ENCODE measurements at regions not wholly inside any gene's neighbourhood (a gene's known extent, or its start where the extent isn't known, plus 50 kb on each side); places are given as distances from the start of the nearest gene placed in this dataset.

- 88 to 96% methylated on average over 1 of the region's 1 CpG for WGBS, 2 donors
- peaks cover 0 to 8% of the 10 kb centered on the region in 2 donors for H3K4me1 ChIP-seq (ENCODE audit: control insufficient read depth in 2 of 2, insufficient read depth in 2 of 2, low read length in 1 of 2)
- H3K27ac ChIP-seq (ENCODE audit: low read depth in 2 of 2, low read length in 1 of 2), result no peak overlapping the region
- no peak overlapping the region for H3K4me3 ChIP-seq (ENCODE audit: low read depth in 1 of 2, low read length in 2 of 2)
- H3K36me3 ChIP-seq (ENCODE audit: control insufficient read depth in 2 of 2, insufficient read depth in 2 of 2, low read length in 1 of 2), result no peaks in the 10 kb centered on the region
- no peaks in the 10 kb centered on the region for H3K27me3 ChIP-seq (ENCODE audit: control insufficient read depth in 1 of 2, insufficient read depth in 2 of 2, low read length in 2 of 2)
- H3K9me3 ChIP-seq (ENCODE audit: control insufficient read depth in 2 of 2, insufficient read depth in 1 of 2, low read depth in 1 of 2, low read length in 1 of 2), result no peaks in the 10 kb centered on the region
Measured at GRCh38 chr7:30231271-30231670, 53.1 kb upstream of the ZNRF2 start.

- Histone ChIP-seq H3K9me3 (ENCODE audit: control insufficient read depth in 2 of 2, insufficient read depth in 1 of 2, low read depth in 1 of 2, low read length in 1 of 2) (no peaks in the 10 kb centered on the region), H3K27me3 (ENCODE audit: control insufficient read depth in 1 of 2, insufficient read depth in 2 of 2, low read length in 2 of 2) (no peaks in the 10 kb centered on the region), H3K36me3 (ENCODE audit: control insufficient read depth in 2 of 2, insufficient read depth in 2 of 2, low read length in 1 of 2) (no peaks in the 10 kb centered on the region), H3K4me3 (ENCODE audit: low read depth in 1 of 2, low read length in 2 of 2) (no peak overlapping the region), H3K27ac (ENCODE audit: low read depth in 2 of 2, low read length in 1 of 2) (no peak overlapping the region), H3K4me1 (ENCODE audit: control insufficient read depth in 2 of 2, insufficient read depth in 2 of 2, low read length in 1 of 2) (no peaks in the 10 kb centered on the region)
- WGBS, 2 donors, result 84 to 93% methylated on average over 4 of the region's 4 CpGs
Measured at GRCh38 chr7:30232391-30232790, 52.0 kb upstream of the ZNRF2 start.
